ENCODE measurements at regions not wholly inside any gene's neighbourhood (a gene's known extent, or its start where the extent isn't known, plus 50 kb on each side); places are given as distances from the start of the nearest gene placed in this dataset.

DNA sequence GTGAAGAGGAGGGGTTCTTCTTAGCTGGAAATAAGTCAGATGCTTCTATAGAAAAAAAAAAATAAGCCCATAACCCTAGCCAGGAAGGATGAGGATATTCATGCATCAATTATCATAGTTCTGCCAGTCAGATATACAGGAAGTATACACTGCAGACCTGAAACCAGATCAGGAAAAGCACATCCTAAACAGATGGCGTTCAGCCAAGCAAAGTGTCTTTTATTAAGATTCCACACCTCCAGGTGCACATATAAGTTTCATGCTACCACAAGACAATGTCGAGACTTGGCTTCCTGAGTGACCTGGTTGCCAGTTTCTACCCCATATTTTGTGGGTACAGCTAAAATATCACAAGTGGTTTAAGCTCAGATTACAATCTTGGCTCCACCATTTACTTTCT is 108.3 kb downstream of the CETN3 start:
- H3K27ac ChIP-seq: no peak overlapping the region
- DNase-seq (ENCODE audit: low spot score): no peak
- TF ChIP-seq, protein P1, sequence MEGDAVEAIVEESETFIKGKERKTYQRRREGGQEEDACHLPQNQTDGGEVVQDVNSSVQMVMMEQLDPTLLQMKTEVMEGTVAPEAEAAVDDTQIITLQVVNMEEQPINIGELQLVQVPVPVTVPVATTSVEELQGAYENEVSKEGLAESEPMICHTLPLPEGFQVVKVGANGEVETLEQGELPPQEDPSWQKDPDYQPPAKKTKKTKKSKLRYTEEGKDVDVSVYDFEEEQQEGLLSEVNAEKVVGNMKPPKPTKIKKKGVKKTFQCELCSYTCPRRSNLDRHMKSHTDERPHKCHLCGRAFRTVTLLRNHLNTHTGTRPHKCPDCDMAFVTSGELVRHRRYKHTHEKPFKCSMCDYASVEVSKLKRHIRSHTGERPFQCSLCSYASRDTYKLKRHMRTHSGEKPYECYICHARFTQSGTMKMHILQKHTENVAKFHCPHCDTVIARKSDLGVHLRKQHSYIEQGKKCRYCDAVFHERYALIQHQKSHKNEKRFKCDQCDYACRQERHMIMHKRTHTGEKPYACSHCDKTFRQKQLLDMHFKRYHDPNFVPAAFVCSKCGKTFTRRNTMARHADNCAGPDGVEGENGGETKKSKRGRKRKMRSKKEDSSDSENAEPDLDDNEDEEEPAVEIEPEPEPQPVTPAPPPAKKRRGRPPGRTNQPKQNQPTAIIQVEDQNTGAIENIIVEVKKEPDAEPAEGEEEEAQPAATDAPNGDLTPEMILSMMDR (IDR thresholded peaks at IDR 0.05): no peak
- no peak overlapping the region for H3K4me3 ChIP-seq

GRCh38 chr5:90297045-90297764 is 112.4 kb downstream of the CETN3 start:
- Histone ChIP-seq H3K4me3 (no peak overlapping the region), H3K27ac (no peak overlapping the region)
- TF ChIP-seq, protein P1 (IDR thresholded peaks at IDR 0.05): no peak
- no peak for DNase-seq (ENCODE audit: low spot score)

GRCh38 chr5:90294604-90295003 is 115.0 kb downstream of the CETN3 start:
- DNase-seq (ENCODE audit: low spot score): no peak
- no peak overlapping the region for H3K4me3 ChIP-seq
- no peak overlapping the region for H3K27ac ChIP-seq
- TF ChIP-seq, protein P1 (IDR thresholded peaks at IDR 0.05): no peak

- no peak for DNase-seq (ENCODE audit: low spot score)
These were observed 115.6 kb downstream of the CETN3 start for GRCh38 chr5:90293931-90294330.

GRCh38 chr5:90290648-90291047 is 118.9 kb downstream of the CETN3 start:
- DNase-seq (ENCODE audit: low spot score): no peak
- Histone ChIP-seq H3K27ac (no peak overlapping the region), H3K4me3 (no peak overlapping the region)
- TF ChIP-seq, protein P1 (IDR thresholded peaks at IDR 0.05): no peak

More at GRCh38 chr5:90293931-90294330, 115.6 kb downstream of the CETN3 start:
- Histone ChIP-seq H3K27ac (no peak overlapping the region), H3K4me3 (no peak overlapping the region)
- TF ChIP-seq, protein P1 (IDR thresholded peaks at IDR 0.05): no peak

DNA sequence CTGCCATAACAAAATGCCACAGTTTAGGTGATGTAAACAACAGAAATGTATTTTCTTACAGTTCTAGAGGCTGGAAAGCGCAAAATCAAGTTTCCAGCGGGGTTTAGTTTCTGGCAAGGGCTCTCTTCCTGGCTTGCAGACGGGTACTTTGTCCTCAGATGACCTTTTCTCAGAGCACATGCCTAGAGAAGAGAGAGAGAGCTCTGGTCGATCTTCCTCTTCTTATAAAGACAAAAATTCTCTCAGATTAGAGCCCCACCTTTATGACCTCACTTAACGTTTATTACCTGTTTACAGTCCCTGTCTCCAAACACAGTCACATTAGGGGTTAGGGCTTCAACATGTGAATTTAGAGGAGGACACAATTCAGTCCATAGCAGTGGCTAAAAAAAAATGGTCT is 119.7 kb downstream of the CETN3 start:
- Histone ChIP-seq H3K4me3 (no peak overlapping the region), H3K27ac (no peak overlapping the region)
- TF ChIP-seq, protein P1 (IDR thresholded peaks at IDR 0.05): no peak
- no peak for DNase-seq (ENCODE audit: low spot score)

GRCh38 chr5:90287036-90287435 is 122.5 kb downstream of the CETN3 start:
- Histone ChIP-seq H3K27ac (no peak overlapping the region), H3K4me3 (no peak overlapping the region)
- no peak for DNase-seq (ENCODE audit: low spot score)
- TF ChIP-seq, protein P1 (IDR thresholded peaks at IDR 0.05): no peak
